IPS-NIHi11 (cell line): ENCODE measurements at regions not wholly inside any gene's neighbourhood (a gene's known extent, or its start where the extent isn't known, plus 50 kb on each side); places are given as distances from the start of the nearest gene placed in this dataset.
"Not testable (repeated sequence)": the region's sequence is repeated elsewhere in the genome, so short reads cannot be mapped to it uniquely, and the experiment has no call there.

Experiments used
- DNase-seq: peaks from one replicate; pipeline ENCODE4 v3.0.0; 2012; ENCODE audit warnings: mixed read lengths, low spot score

DNA sequence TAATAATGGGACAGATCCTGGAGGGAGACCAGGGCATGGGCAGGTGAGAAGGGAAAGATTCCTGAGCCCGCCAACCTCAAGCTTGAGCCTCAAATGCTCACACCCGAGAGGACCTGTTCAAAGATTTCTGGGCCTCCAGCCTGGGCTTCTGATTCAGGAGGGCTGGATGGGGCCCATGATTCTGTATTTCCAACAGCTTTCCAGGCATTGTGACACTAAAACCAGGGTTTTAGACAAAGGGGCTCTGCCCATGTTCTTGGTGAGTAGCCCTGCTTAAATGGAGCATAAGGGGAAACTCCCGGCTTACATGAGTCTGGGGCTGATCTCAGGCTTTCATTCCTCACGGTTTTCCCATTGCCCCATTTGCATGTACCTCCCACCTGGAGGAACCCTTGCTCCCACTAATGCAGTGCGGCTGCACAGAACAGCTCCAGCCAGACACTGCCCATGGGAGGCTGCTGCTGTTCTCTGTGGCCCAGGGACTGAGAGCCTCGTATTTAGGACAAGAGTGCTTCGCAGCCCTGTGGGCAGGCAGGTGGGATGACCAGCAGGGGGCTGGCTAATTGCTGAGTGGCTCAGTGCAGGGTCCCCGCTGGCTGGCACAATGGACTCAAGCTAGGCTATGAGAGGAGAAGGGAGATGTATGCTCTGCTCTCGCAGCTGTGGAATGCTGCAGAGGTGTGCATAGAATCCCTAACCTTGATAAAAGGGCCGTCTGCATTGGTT lies 135.3 kb upstream of the COBL start:
- DNase-seq, result peak; percentile 48

DNA sequence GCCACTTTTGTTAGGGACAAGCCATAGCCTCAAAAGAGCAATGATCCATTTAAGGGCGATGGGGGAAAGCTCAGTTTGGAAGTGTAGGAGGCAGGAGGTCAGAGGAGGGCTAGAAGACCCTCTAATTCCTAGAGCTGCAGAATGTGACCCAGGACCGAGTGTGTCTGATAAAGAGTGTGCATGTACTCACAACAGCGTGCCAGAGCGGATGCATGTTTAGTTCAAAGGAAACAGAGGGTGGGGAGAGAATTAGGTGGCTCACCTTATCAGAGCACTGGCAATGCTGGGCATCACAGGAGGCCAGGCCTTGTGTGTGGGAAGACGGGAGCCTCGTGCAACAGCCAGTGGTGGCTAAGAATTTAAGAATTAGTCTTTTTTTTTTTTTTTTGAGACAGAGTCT lies 133.9 kb upstream of the COBL start:
- no peak for DNase-seq

DNA sequence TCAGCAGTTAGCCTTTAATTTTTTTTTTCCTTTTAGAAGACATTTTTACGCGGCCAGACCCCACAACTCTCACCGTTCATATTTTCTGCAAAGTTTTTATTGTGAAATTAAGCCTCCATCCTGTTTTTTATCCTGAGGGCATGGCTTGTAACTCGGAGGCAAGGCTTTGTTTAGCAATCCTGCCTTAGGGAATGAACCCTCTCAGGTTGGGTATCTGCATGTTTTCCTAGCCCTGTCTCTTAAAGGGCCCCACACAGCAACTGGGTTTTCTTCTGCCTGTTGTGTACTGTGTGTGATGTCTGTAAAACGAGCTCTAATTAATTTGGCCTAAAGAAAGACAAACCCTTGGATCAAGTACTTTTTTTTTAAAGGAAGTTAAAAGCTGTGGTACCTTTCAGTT lies 130.2 kb upstream of the COBL start:
- no peak for DNase-seq

DNA sequence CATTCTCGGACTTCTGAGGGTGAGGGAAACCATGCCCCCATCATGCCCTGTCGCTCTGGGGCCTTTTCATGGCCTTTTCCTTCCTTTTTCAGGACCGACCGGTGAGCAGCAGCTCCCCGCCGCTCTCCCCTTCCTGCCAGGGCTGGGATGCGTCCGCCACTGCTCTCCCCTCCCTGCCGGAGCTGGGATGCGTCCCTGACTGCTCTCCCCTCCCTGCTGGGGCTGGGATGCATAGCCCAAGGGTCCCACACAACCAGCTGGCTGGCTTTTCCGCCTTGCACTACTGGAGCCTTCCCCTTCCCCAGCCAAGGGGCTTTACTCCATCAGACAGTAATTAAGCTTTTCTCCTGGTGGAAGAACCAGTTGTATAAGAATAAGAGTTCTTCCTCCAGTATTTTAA lies 129.7 kb upstream of the COBL start:
- DNase-seq, result no peak

DNA sequence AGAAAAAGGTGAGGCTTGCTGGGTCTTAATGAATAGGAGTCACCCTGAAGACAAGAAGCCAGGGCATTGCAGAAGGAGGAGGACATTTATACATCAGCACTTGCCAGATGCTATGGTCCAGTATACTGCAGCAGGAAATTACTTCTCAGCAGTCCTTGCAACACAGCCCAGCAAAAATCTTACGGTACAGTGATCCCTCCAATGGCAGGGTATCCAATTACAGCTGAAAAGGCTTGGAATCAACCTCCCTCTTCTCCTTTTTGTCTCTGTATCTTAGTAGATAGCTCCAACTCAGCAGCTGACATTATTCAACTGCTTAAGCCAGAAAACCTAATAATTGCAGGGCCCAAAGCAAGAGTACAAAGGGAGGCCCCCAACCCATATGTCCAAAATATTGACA lies 128.3 kb upstream of the COBL start:
- no peak for DNase-seq

DNA sequence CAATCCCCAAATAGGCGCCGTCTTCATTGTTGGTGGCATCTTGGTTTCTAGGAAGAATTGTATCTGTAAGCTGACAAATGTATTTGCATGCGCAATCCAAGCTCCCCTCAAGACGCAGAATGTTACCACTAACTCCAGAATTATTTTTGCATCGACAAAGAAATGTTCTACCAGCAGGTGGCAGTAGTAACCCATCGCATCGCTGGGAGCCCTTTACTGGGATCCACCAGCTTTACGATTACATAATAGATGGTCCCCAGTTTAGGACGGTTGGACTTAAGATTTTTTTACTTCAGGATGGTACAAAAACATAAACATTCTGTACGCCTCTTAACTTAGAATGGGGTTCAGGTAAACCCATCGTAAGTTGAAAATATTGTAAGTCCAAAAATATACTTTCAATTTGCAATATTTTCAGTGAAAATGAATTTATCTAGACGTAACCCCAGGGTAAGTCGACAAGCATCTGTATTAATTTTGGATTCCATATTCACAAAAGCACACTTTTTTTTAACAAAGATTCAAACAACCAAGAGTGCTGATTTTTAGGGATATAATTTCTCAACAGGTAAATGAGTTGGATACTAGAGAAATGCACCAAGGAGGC lies 114.0 kb upstream of the COBL start:
- DNase-seq, result peak; percentile 86

DNA sequence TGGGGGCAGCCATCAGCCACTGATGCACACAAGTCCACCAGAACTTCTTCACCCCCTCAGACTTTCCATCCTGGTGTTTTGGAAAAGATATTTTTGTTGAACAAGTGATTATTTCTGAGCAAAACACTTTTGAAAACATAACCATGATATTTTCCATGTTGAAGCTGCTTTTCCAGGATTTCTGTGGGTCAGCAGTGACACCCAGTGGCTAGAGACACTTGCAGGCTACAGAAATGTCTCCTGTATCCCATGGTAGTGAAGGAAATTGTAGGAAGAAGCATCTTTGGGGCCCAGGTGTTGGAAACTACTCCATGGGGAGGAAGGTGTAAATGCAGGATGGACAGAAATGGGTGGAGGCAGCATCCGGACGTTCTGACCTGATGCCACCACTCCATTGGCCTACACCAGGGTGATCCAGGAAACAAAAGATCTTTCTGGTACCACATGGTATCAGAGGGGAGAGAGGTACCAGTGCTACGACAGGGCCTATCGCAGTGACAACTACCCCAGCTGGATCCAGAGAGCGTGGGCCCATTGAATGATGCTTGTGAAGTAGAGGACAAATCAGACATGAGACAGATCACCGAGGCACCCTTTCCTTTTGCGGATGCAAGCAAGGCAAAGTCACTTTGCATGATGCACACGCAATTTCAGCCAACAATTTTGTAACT lies 111.7 kb upstream of the COBL start:
- DNase-seq, result no peak

DNA sequence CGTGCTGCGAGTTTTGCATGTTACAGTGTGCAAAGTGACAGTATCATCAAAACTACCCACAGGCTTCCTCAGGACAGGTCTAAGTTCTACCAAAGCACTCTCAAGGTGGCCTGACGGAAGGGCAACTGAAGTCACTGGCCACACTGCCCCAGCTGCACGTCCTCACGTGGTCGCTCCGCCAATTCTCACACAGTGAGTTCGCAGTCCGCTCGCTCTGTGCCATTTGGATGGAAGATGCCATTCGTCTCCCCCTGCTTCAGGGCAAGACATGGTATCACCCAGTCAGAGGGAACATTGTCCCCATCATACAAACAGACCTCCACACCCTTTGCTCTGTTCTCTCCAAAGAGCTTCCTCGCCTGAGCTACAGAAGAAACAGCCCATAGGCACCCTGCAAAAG lies 109.6 kb upstream of the COBL start:
- no peak for DNase-seq

DNA sequence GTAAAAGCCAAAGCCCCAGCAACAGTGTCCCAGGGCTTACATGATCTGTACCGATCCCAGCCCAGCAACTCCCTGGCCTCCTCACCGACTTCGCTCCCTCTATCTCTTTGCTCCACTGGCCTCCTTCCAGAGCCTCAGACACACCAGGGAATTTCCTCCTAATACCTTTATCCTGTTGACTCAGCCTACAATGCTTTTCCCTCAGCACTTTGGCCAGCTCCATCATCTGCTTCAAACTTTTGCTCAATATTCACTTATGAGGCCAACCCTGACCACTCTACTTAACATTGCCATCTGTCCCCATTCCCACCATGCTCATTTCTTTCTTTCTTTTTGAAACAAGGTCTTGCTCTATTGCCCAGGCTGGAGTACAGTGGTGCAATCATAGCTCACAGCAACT lies 93.3 kb upstream of the COBL start:
- DNase-seq, result not testable (repeated sequence)

DNA sequence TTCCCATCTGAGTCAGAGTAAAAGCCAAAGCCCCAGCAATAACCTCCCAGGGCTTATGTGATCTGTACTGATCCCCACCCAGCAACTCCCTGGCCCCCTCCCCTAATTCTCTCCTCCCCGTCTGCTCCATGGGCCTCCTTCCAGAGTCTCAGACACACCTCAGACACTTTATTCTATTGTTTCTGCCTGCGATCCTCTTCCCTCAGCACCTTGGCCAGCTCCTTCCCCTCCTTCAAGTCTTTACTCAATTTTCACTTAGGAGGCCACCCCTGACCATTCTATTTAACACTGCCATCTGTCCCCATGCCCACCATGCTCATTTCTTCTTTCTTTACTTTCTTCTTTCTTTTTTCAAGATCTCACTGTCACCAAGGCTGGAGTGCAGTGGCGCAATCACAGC lies 81.0 kb upstream of the COBL start:
- peak; percentile 8 for DNase-seq

DNA sequence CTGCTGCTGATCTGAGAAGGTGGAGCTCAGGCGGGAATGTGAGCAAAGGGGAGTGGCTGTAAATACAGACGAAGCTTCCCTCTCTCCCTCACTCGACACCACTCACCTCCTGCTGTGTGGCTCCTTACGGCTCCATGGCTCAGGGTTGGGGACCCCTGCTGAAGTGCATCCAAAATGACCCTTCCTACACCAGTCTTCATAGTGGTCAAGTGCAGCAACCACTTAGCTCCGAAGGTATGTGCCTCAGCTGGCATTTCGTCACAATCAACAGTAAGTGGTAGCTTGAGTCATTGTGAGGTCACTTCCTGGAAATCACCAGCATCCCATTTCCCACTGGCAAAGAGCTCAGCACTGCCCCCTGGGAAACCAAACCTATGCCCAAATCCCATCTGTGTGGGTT lies 76.4 kb upstream of the COBL start:
- not testable (repeated sequence) for DNase-seq

DNA sequence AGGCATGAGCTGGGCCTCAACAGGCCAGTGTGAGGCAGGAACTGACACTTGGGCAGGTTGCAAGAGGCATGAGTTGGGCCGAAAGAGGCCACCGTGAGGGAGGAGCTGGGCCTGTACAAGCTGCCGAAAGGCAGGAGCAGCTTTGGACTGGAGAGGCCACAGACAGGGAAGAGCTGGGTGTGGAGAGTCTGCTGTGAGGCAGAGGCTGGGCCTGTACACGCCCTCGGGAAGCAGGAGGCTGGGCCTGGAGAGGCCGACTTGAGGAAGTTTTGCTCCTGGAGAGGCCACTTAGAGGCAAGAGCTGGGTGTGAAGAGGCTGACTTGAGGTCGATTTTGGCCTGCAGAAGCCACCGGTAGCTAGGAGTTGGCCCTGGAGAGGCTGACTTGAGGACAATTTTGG lies 73.3 kb upstream of the COBL start:
- not testable (repeated sequence) for DNase-seq

DNA sequence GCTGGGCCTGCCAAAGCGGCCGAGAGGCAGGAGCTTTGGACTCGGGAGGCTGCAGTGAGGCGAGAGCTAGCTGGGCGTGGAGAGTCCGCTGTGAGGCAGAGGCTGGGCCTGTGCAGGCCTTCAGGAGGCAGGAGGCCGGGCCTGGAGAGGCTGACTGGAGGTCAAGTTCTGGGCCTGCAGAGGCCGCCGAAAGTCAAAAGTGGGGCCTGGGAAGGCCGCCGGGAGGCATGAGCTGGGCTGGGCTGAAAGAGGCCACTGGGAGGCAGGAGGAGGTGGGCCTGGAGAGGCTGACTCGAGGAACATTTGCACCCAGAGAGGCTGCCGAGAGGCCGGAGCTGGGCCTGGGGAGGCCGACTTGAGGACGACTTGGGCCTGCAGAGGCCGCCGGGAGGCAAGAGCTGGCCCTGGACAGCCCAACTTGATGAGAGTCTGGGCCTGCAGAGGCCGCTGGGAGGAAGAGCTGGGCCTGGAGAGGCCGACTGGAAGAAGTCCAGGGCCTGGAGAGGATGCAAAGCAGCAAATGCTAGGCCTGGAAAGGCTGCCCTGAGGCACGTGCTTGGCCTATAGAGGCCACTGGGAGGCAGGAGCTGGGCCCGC lies 72.7 kb upstream of the COBL start:
- not testable (repeated sequence) for DNase-seq

DNA sequence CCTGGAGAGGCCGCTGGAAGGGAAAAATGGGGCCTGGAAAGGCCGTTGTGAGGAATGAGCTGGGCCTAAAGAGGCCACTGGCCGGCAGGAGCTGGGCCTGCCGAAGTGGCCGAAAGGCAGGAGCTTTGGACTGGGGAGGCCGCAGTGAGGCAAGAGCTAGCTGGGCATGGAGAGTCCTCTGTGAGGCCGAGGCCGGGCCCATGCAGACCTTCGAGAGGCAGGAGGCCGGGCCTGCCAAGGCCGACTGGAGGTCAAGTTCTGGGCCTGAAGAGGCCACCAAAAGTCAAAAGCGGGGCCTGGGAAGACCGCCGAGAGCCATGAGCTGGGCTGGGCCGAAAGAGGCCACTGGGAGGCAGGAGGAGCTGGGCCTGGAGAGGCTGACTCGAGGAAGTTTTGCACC lies 71.6 kb upstream of the COBL start:
- not testable (repeated sequence) for DNase-seq

DNA sequence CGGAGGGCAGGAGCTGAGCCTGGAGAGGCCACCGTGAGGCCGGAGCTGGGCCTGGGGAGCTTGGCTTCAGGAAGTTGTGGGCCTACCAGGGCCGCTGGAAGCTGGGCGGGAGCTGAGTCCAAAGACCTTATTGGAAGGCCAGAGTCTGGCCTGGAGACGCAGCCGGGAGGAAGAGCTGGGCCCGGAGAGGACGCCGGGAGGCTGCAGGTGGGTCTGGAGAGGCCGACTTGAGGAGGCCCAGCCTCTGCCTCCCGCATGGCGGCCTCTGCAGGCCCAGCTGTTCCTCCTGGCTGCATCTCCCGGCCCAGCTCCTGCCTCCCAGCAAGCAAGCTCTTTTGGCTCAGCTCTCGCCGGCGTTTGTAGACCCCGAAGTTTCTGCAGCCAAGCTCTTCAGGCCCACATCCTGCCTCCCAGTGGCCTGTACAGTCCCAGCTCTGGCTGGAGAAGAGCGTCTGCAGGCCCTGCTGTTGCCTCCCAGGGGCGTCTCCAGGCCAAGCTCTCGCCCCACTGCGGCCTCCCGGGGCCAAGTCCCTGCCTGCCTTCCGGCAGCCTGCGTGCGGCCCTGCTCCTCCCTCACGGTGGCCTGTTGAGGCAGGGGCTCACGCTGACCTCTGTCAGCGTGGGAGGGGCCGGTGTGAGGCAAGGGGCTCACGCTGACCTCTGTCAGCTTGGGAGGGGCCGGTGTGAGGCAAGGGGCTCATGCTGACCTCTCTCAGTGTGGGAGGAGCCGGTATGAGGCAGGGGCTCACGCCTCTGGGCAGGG lies 70.4 kb upstream of the COBL start:
- DNase-seq, result not testable (repeated sequence)

DNA sequence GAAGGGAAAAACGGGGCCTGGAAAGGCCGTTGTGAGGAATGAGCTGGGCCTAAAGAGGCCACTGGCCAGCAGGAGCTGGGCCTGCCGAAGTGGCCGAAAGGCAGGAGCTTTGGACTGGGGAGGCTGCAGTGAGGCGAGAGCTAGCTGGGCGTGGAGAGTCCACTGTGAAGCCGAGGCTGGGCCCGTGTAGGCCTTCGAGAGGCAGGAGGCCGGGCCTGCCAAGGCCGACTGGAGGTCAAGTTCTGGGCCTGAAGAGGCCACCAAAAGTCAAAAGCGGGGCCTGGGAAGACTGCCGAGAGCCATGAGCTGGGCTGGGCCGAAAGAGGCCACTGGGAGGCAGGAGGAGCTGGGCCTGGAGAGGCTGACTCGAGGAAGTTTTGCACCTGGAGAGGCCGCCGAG lies 69.6 kb upstream of the COBL start:
- DNase-seq, result not testable (repeated sequence)

DNA sequence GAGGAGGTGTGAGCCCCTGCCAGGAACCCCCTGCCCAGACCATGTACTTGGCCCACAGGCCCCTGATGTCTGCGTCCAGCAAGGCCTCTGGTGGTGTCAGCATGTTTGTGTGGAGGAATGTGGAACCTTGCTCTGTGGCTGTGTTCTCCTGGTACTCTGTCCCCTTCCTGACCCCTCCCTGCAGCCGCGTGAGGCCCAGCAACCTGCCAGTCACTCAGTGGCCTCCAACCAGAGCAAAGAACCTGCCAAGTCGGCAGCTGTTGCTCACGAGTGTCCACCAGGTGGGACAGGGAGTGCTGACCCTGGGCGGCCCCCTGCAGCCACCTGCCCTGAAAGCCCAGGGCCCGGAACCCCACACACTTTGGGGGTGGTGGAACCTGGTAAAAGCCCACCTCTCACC lies 65.6 kb upstream of the COBL start:
- DNase-seq, result not testable (repeated sequence)

DNA sequence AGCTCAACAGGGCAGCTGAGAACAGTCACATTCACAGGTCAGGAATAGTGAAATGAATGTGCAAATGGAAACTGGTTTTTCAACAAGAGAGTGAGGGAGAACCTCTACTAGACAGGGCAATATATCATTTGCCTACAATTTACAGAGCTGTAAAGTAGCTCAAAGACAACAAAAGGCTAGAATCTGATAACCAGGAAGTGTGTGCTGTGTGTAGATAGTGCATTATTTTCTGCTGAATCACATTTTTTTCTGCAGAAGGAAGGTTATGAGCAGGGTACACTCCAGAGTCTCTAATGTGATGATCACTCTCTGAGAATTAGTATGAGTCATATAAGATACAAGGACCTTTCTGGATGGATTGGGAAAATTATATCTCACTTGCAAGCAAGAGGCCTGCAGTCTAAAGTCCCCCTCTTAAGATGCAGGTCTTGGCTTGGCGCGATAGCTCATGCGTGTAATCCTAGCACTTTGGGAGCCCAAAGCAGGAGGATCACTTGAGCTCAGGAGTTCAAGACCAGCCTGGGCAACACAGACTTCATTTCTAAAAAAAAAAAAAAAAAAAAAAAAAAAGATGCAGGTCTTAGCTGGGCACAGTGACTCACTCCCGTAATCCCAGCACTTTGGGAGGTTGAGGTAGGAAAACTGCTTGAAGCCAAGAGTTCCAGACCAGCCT lies 59.9 kb upstream of the COBL start:
- no peak for DNase-seq

DNA sequence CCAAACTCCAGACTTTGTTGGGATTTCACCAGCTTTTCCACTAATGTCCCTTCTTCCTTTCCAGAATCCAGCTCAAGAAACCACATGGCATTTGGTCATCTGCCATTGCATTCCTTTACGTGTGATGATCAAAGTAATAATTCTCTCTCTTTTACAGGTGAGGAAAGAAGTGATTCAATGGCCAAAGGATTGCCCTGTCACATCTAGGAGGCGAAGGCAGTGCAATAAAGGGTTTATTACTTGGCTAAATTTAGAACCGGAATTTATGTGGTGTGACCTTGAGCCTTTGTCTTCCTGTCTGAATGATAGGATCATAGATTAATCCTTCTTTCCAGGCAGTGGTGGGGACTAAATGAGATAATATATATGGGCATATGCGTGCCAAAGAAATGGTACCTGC lies 58.3 kb upstream of the COBL start:
- DNase-seq, result no peak

DNA sequence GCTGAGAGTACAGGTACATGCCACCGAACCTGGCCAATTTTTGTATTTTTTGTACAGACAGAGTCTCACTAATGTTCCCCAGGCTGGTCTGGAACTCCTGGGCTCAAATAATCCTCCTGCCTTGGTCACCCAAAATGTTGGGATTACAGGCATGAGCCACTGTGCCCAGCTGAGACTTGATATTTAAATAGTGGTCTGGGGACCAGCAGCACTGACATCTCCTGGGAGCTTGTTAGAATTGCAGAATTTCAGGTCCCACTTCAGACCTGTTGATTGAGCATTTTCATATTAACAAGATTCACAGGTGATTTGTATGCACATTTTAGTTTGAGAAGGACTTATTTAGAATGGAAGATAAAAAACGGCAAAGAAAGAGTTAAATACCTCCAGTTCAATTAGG lies 57.0 kb upstream of the COBL start:
- DNase-seq, result not testable (repeated sequence)

DNA sequence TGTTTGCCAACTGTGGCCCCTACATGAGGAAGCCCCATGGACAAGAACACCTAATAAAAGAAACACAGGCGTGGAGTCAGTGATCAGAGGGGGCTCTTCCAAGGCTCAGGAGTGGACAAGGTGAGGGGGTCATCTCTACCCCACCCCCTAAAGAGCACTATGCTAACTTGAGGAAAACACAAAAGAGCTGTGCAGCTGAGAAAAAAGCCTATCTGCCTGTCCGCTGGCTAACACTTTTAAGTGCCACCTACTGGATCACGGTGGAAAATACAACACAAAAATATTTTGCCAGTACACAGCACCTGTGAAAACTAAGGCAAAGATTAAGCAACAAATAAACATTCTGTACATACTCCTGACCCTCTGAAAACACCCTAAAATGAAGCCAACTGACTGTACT lies 53.1 kb upstream of the COBL start:
- DNase-seq, result no peak

DNA sequence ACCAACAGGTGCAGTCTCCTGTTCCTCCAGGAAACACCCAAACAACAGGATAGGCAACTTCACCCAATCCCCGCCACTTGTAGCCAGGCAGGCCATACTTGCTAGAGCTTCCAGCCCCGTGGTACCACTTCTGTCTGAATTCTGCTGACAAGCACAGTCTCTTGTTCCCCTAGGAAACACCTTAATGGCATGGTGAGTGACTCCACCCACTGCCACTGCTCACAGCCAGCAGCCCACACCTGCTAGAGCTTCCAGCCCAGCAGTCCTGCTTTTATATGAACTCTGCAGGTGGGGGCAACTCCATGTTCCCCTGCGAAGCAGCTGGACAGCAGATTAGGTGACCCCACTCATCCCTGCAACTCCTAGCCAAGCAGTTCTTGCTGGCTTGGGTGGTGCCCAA lies 52.6 kb upstream of the COBL start:
- DNase-seq, result not testable (repeated sequence)
